DOHH2 (cell line): ENCODE measurements at regions not wholly inside any gene's neighbourhood (a gene's known extent, or its start where the extent isn't known, plus 50 kb on each side); places are given as distances from the start of the nearest gene placed in this dataset.

Experiments used
- EZH2phosphoT487 ChIP-seq: fragments of 200-600 bp; sonication (generic); IDR thresholded peaks from 2 replicates; pipeline ENCODE4 v1.6.1; 2017; ENCODE audit warnings: borderline replicate concordance, mild to moderate bottlenecking, antibody characterized with exemption, low read length, moderate library complexity, mixed read lengths
- TF ChIP-seq, protein P1 (sequence below): fragments of 200-600 bp; sonication (generic); IDR thresholded peaks from one replicate; pipeline ENCODE4 v1.5.1; 2014; ENCODE audit warnings: antibody characterized with exemption, mild to moderate bottlenecking, low read depth, low read length; ENCODE audit not compliant: poor library complexity, severe bottlenecking

DNA sequence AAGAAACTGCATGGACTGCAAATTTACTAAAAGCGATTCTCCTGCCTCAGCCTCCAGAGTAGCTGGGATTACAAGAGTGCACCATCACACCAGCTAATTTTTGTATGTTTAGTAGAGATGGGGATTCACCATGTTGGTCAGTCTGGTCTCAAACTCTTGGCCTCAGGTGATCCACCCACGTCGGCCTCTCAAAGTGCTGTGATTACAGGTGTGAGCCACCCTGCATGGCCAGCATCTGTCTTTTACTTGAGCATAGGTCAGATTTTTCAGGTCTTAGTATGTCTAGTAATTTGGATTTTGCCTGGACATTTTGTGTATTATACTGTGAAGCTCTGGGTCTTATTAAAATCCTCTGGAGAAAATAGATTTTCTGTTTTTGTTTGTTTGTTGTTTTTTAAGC is 277.8 kb upstream of the VLDLR start:
- TF ChIP-seq, protein P1, sequence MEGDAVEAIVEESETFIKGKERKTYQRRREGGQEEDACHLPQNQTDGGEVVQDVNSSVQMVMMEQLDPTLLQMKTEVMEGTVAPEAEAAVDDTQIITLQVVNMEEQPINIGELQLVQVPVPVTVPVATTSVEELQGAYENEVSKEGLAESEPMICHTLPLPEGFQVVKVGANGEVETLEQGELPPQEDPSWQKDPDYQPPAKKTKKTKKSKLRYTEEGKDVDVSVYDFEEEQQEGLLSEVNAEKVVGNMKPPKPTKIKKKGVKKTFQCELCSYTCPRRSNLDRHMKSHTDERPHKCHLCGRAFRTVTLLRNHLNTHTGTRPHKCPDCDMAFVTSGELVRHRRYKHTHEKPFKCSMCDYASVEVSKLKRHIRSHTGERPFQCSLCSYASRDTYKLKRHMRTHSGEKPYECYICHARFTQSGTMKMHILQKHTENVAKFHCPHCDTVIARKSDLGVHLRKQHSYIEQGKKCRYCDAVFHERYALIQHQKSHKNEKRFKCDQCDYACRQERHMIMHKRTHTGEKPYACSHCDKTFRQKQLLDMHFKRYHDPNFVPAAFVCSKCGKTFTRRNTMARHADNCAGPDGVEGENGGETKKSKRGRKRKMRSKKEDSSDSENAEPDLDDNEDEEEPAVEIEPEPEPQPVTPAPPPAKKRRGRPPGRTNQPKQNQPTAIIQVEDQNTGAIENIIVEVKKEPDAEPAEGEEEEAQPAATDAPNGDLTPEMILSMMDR: no peak
- no peak for TF ChIP-seq EZH2phosphoT487
